Activated CD4-positive, alpha-beta T cell treated with anti-CD3 and anti-CD28 coated beads, Interleukin-2, Interleukin-6, amounts not matched to agents 100 ng/mL and 50 ng/mL, durations not matched to agents 16 hours and 8 hours (primary cell): ENCODE measurements at regions not wholly inside any gene's neighbourhood (a gene's known extent, or its start where the extent isn't known, plus 50 kb on each side); places are given as distances from the start of the nearest gene placed in this dataset.
"Not testable (repeated sequence)": the region's sequence is repeated elsewhere in the genome, so short reads cannot be mapped to it uniquely, and the experiment has no call there.

ENCODE experiments used
- DNase-seq: peaks from one replicate; pipeline ENCODE4 v3.0.0-alpha.2; 2020

GRCh38 chr9:29319736-29320513, 1746.6 kb upstream of the C9orf72 start:
- DNase-seq: no peak

DNA sequence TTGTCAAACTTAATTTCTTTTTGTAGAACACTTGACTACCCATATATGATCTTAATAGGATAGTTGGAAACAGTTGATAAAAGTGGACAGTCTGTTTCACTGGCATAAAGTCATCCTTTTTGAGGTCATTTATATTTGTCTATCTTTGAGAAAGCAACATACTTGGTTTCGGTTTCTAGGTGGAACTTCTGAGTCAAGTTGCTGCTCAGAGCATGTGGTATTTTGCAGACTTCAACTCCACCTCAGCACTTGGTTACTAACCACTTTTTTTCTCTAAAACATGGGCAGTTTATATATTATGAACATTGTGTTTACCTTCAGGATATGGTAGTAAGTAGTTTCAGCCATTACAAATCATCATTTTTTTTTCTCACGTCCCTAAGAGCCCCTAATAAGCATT, 1749.0 kb upstream of the C9orf72 start:
- DNase-seq: no peak

DNA sequence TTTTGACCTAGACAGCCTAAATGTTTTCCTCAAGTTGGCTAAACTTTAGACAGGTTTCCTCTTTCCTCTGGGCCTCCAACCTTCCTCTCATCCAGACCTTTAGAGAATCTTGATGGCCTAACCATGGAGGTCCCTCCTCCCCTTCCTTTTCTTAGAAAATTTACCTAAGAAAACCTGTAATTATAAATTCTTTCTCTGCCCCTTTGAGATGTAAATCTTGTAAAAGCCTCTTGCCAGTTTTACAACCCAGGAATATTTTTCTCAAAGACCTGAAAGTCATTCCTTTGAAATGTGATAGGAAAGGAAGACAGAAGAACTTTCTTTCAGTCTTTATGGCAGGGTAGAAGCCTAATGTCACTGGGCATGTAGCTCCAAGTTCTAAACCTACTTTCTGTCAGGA, 1752.6 kb upstream of the C9orf72 start:
- DNase-seq: no peak

- no peak for DNase-seq
These were observed 1759.5 kb upstream of the C9orf72 start for GRCh38 chr9:29332789-29333188.

- no peak for DNase-seq
These were observed 1763.0 kb upstream of the C9orf72 start for GRCh38 chr9:29336281-29336680.

DNA sequence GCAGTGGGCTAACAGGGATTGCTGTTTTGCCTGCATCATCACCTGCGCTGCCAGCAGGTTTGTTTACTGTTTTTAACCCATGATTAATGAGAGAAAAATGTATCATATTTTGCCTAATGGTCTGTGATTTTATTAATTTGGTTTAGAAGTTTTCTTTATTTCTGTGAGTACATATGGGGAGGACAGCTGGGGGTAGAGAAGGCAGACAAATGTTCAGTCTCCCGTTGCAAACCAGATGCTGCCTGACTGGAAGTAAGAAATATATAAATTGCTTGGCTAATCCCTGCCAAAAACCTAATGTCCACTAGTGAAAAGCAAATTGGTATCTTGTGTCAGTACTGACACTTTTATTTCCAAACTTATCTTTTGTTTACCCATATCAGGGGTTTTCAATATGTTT, 1766.1 kb upstream of the C9orf72 start:
- no peak for DNase-seq

- DNase-seq: no peak
These were observed 1775.7 kb upstream of the C9orf72 start for GRCh38 chr9:29348999-29349398.

DNA sequence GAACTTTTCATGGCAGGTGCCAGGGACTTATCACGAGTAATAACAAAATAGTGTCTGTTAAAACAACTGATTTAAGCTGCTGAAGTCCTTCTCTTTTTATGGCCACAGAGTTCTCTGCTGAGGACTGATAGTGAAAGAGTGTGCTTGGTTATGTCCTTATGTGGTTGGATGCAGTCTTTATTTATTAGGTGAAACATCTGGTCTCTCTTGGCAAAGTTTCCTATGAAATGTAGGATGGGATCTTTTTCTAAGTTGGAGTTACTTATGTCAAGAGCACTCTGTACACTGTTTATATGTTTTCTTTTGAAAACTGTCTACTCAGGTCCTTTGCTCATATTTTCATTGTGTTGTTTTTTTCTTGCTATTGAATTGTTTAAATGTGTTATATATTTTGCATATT, 1816.1 kb upstream of the C9orf72 start:
- no peak for DNase-seq

- no peak for DNase-seq
These were observed 1817.6 kb upstream of the C9orf72 start for GRCh38 chr9:29390859-29391258.

DNA sequence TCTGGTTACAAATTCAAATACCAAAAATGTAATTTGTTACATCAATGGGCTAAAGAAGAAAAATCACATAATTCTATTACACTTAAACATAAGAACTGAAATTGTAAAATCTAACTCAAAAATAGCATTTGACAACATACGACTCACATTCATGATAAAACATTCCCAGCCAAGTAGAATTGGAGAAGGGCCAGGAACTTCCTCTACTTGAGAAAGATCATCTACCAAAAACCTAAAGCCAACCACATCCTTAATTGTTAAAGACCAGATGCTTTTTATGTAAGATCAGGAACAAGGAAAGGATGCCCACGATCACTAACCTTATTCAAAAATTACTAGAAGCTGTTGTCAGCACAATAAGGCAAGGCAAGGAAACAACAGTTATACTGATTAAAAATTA, 1819.8 kb upstream of the C9orf72 start:
- DNase-seq: no peak

DNA sequence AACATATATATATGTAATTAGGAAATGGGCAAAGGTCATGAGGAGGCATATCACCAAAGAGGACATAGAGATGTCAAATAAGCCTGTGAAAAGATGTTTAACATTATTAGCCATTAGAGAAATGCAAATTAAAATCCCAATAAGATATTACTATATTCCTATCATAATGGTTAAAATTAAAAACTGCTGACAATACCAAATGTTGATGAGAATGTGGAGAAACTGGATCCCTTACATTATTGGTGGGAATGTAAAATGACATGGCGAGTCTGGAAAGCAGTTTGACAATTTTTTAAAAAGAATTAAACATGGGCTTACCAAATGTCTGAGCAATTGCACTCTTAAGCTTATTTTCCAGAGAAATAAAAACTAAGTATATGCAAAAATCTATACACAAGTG, 1821.6 kb upstream of the C9orf72 start:
- no peak for DNase-seq

- no peak for DNase-seq
These were observed 1823.9 kb upstream of the C9orf72 start for GRCh38 chr9:29397148-29397547.

DNA sequence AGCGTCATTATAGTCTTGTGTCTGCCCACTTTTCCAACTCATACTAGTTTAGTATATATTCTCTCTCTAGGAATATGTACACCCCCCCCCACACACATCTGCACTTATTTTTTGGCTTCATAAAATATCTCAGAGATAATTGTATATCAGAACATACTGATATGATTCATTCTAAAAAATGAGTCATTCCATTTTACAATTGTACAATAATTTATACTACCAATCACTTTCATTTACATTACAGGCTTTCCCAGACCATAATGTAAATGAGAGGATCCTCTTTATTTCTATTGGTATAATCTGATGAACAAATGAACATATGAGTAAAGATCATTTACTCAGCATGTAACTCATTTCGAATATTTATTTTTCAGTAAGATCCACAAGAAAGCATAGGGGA, 1842.9 kb upstream of the C9orf72 start:
- no peak for DNase-seq

- DNase-seq: no peak
These were observed 1849.2 kb upstream of the C9orf72 start for GRCh38 chr9:29422438-29422837.

GRCh38 chr9:29432191-29432590, 1858.9 kb upstream of the C9orf72 start:
- DNase-seq: no peak

GRCh38 chr9:29432656-29433055, 1859.4 kb upstream of the C9orf72 start:
- not testable (repeated sequence) for DNase-seq

GRCh38 chr9:29435368-29435767, 1862.1 kb upstream of the C9orf72 start:
- no peak for DNase-seq

GRCh38 chr9:29437526-29437925, 1864.2 kb upstream of the C9orf72 start:
- no peak for DNase-seq

GRCh38 chr9:29439961-29440360, 1866.7 kb upstream of the C9orf72 start:
- no peak for DNase-seq

DNA sequence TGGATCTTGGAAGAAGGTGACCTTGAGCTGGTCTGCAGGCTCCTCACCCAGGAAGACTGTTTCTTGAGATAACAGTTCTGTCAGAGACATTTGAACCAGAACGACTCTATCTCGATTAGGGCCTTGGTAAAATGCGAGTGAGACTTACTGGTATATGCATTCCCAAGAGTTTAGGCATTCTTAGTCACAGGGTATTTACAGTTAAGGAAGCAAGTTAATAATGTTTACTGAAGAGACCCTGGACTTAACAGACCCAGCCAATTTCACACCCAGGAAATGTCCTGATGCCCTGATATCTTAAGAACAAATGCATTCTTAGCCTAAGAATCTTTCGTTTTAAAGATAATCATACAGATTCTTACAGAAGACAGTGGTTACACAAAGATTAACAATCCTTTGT, 1867.2 kb upstream of the C9orf72 start:
- DNase-seq: no peak

DNA sequence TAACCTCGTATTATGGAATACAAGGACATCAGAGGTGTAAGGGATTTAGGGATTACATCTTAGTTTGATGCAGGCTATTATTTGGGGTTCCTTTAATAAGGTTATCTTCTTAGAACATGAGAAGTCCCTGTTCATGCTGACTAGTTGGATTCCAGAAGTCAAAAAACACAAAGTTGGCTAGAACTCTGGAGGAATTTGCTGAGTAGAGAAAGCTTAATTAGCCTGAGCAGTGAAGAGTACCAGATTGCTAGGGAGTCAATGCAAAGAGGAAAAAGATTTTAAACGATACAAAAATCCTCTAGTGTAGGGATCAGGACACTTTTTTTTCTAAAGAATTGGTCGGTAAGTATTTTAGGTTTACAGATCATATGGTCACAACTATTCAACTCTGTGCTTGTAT, 1872.5 kb upstream of the C9orf72 start:
- DNase-seq: no peak

DNA sequence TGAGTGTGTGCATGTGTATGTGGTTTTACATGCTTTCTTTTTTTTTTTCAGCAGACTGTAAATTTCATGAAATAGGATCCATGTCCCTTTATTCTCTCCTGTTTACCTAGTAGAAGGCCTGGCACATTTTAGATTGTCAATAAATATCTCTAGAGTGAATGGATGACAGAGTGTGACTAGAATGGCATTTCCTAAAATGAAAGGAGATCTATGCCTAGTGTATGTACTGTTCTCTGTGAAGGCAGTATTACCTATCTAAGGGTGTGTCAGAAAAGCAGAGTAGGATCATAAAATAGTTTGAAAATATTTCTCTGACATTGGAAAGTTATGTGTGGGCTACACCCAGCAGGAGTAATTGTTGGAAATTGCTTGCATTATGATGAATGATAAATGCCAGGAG, 1876.0 kb upstream of the C9orf72 start:
- DNase-seq: no peak

GRCh38 chr9:29450343-29450875, 1877.1 kb upstream of the C9orf72 start:
- DNase-seq: not testable (repeated sequence)

DNA sequence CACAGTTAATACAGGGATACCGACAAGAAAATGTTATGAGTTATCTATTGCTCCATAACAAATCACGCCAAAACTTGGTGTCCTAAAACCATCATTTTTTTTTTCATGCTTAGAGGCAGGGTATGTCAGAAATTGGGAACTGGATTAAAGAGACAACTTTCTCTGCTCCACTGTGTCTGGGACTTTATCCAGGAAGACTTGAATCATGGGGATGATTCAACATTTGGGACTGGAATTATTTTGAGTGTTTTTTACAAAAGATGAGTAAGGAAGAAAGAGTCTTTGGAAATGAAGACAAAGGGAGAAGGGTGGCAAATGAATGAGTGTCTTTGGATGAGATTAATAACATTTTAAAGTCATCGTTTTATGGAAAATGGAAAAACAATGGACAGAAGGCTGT, 1883.7 kb upstream of the C9orf72 start:
- DNase-seq: no peak

GRCh38 chr9:29475471-29475870, 1902.2 kb upstream of the C9orf72 start:
- no peak for DNase-seq
